Gastroesophageal sphincter (tissue), 3 donors: ENCODE measurements at regions not wholly inside any gene's neighbourhood (a gene's known extent, or its start where the extent isn't known, plus 50 kb on each side); places are given as distances from the start of the nearest gene placed in this dataset.

Experiments used
- CTCF ChIP-seq, 4 experiments: fragments of 200-600 bp in 2 of 4; fragments of 450-650 bp in 2 of 4; sonication (generic) in 1 of 4; IDR thresholded peaks; one replicate each; pipeline ENCODE4 v1.5.1; 2017 to 2019; ENCODE audit warnings: antibody characterized with exemption in 4 of 4, mild to moderate bottlenecking in 2 of 4, moderate library complexity in 2 of 4
- EP300 ChIP-seq: sonication (generic); formaldehyde crosslinking; IDR thresholded peaks from one replicate; pipeline ENCODE4 v1.6.1; 2017; ENCODE audit warnings: antibody characterized with exemption, mild to moderate bottlenecking
- POLR2A ChIP-seq, 2 donors: fragments of 450-650 bp; IDR thresholded peaks; one replicate each; pipeline ENCODE4 v1.6.1; 2017; ENCODE audit warnings: antibody characterized with exemption in 2 of 2, mild to moderate bottlenecking in 2 of 2, moderate library complexity in 1 of 2

- TF ChIP-seq EP300 (no peak), CTCF (IDR thresholded peaks at IDR 0.05) (no peak), POLR2A (IDR thresholded peaks at IDR 0.05) (no peak)
Observed at GRCh38 chr5:28217695-28218094, 1179.3 kb upstream of the CDH9 start.
